ENCODE measurements at regions not wholly inside any gene's neighbourhood (a gene's known extent, or its start where the extent isn't known, plus 50 kb on each side); places are given as distances from the start of the nearest gene placed in this dataset.
A peak's percentile ranks its signal among the peaks of the same experiment; 100 is the strongest.
"Not testable (repeated sequence)": the region's sequence is repeated elsewhere in the genome, so short reads cannot be mapped to it uniquely, and the experiment has no call there.

DNA sequence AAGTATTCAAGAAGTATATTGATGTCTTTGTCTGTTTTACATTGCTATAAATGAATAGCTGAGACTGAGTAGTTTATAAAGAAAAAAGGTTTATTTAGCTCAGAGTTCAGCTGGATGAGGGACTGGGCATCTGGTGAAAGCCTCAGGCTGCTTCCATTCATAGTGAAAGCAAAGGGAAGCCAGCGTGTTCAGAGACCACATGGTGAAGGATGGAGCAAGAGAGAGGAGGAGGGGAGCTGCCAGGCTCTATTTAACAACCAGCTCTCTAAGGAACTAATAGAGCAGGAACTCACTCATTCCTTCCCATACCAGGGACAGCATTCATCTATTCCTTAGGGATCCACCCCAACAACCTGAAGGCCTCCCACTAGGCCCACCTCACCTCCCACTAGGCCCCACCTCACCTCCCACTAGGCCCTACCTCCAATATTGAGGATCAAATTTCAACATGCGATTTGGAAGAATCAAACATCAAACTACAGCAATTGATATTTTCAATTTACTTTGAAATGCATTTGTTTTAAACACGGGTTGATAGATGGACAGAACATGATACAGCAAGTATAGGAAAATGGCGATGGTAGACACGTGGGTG is 167.5 kb upstream of the HES1 start:
- DNase-seq (no peak), ATAC-seq (no peak)
- H3K36me3 ChIP-seq (ENCODE audit: low read depth) = no peaks in the 10 kb centered on the region
- no peaks in the 10 kb centered on the region for H3K9me3 ChIP-seq
- intact Hi-C loops (cut with DNase I, micrococcal nuclease) = no loop called here
- TF ChIP-seq, protein P1, sequence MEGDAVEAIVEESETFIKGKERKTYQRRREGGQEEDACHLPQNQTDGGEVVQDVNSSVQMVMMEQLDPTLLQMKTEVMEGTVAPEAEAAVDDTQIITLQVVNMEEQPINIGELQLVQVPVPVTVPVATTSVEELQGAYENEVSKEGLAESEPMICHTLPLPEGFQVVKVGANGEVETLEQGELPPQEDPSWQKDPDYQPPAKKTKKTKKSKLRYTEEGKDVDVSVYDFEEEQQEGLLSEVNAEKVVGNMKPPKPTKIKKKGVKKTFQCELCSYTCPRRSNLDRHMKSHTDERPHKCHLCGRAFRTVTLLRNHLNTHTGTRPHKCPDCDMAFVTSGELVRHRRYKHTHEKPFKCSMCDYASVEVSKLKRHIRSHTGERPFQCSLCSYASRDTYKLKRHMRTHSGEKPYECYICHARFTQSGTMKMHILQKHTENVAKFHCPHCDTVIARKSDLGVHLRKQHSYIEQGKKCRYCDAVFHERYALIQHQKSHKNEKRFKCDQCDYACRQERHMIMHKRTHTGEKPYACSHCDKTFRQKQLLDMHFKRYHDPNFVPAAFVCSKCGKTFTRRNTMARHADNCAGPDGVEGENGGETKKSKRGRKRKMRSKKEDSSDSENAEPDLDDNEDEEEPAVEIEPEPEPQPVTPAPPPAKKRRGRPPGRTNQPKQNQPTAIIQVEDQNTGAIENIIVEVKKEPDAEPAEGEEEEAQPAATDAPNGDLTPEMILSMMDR (IDR thresholded peaks at IDR 0.05) = no peak
- H3K4me3 ChIP-seq = no peak overlapping the region
- peaks cover 17% of the 10 kb centered on the region for H3K4me1 ChIP-seq (ENCODE audit: low read depth)

DNA sequence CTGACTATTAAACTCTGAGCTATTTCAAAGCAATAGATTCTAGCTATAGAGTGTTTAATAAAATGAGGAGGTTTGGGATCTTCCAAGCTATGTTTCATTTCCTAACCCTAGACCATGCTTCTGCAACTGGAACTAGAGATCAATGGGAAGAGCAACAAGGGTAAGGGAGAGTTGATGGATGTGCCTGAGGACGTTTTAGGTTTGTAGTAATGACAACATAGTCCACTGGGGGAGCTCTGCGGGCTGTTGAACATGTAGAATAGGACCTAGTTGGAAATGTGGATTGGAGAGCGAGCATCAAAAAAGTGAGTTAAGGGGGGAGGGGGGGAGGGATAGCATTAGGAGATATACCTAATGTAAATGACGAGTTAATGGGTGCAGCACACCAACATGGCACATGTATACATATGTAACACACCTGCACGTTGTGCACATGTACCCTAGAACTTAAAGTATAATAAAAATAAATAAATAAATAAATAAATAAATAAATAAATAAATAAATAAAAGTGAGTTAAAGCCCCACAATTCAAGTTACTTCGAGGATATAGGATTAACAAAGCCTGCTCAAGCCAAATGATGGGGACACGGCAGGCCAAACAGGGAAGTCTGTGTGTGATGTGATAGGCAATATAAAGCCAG is 165.7 kb upstream of the HES1 start:
- H3K4me3 ChIP-seq; H3K9me3 ChIP-seq; intact Hi-C loops (cut with DNase I, micrococcal nuclease); H3K36me3 ChIP-seq (ENCODE audit: low read depth): not testable (repeated sequence)
- DNase-seq (peak in 1 of 3 donors; percentile 76), ATAC-seq (peak; percentile 59)
- TF ChIP-seq, protein P1 (IDR thresholded peaks at IDR 0.05) = peak; percentile 14
- H3K4me1 ChIP-seq (ENCODE audit: low read depth) = peaks cover 25% of the 10 kb centered on the region

DNA sequence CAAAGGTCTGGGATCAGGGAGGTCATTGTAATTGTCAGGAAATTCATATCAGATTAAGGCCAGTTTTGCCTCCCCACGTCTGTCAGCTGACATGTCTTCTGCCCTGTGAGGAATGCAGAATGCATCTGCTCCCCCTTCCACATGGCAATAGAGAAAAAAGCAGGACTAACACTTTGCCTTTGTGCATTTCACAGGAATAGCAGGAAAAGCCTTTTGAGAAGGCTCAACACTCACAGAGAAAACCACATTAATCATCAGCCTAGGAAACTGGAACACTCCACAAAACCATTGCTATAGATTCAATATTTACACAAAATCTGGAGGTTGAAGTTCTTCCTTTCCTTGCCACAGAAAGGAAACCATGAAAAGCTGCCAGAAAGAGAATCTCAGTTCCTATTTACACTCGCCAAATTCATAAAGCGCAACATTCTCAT is 165.2 kb upstream of the HES1 start:
- DNase-seq (peak in 1 of 3 donors; percentile 25), ATAC-seq (peak; percentile 58)
- Histone ChIP-seq H3K9me3 (no peaks in the 10 kb centered on the region), H3K36me3 (ENCODE audit: low read depth) (no peaks in the 10 kb centered on the region), H3K4me1 (ENCODE audit: low read depth) (peaks cover 25% of the 10 kb centered on the region), H3K4me3 (no peak overlapping the region)
- intact Hi-C loops (cut with DNase I, micrococcal nuclease) = no loop called here
- TF ChIP-seq, protein P1 (IDR thresholded peaks at IDR 0.05) = no peak

DNA sequence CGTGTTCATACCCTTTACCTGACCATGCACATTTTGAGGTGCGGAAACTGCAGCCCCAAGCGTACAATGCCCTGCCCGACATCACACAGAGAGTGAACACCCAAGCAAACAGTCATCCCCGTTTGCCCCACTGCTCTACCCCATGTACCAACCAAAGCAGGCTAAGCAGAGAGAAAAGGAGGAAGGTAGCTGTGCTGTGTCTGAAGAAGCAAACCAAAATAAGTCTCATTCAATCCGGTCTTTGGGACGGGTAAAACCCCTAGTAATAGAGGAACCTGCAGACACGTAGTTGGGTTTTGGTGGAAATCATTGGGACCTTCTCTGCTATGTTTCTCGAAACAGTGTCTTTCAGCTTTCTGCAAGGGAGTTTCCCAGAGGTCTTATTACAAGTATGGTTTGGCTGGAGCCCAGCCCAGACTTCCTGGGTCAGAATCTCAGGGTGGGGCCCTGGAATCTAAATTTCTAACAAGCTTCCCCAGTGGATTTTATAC is 164.6 kb upstream of the HES1 start:
- Histone ChIP-seq H3K4me1 (ENCODE audit: low read depth) (peaks cover 25% of the 10 kb centered on the region), H3K36me3 (ENCODE audit: low read depth) (no peaks in the 10 kb centered on the region), H3K4me3 (no peak overlapping the region), H3K9me3 (no peaks in the 10 kb centered on the region)
- DNase-seq (peak; percentile 70 to 91 (median 75)), ATAC-seq (peak; percentile 87)
- TF ChIP-seq, protein P1 (IDR thresholded peaks at IDR 0.05) = no peak
- intact Hi-C loops (cut with DNase I, micrococcal nuclease) = no loop called here

DNA sequence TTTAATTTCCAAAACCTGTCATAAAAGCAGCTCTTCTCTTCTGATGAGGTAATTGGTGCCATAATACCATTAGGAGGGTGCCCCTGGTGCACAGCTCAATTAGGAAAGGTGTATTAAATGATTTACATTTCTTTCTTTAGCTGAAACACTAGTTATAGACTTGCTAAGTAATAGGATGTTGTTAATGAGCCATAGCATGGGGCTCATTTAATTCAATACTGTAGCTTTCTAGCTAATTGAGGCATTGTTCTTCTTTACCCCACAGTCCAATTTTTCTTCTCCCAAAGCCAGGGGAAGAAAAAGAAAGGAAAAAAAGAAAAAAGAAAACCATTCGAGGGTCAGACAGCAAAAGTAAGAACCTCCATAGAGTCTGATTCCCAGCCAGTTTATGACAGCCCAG is 164.0 kb upstream of the HES1 start:
- ATAC-seq (no peak), DNase-seq (no peak)
- intact Hi-C loops (cut with DNase I, micrococcal nuclease) = no loop called here
- TF ChIP-seq, protein P1 (IDR thresholded peaks at IDR 0.05) = no peak
- no peak overlapping the region for H3K4me3 ChIP-seq
- no peaks in the 10 kb centered on the region for H3K36me3 ChIP-seq (ENCODE audit: low read depth)
- no peaks in the 10 kb centered on the region for H3K9me3 ChIP-seq
- H3K4me1 ChIP-seq (ENCODE audit: low read depth) = peaks cover 25% of the 10 kb centered on the region
